Vagina (tissue), 2 donors: ENCODE measurements at regions not wholly inside any gene's neighbourhood (a gene's known extent, or its start where the extent isn't known, plus 50 kb on each side); places are given as distances from the start of the nearest gene placed in this dataset.

Source experiments
- CTCF ChIP-seq, 3 experiments: fragments of 450-650 bp in 2 of 3; fragments of 200-600 bp in 1 of 3; sonication (generic) in 1 of 3; IDR thresholded peaks; one replicate each; pipeline ENCODE4 v1.5.1; 2017 to 2019; ENCODE audit warnings: antibody characterized with exemption in 3 of 3, mild to moderate bottlenecking in 2 of 3, moderate library complexity in 2 of 3
- POLR2A ChIP-seq, 2 donors: fragments of 450-650 bp; IDR thresholded peaks; one replicate each; pipeline ENCODE4 v1.6.1; 2017; ENCODE audit warnings: antibody characterized with exemption in 2 of 2, mild to moderate bottlenecking in 2 of 2, moderate library complexity in 2 of 2

DNA sequence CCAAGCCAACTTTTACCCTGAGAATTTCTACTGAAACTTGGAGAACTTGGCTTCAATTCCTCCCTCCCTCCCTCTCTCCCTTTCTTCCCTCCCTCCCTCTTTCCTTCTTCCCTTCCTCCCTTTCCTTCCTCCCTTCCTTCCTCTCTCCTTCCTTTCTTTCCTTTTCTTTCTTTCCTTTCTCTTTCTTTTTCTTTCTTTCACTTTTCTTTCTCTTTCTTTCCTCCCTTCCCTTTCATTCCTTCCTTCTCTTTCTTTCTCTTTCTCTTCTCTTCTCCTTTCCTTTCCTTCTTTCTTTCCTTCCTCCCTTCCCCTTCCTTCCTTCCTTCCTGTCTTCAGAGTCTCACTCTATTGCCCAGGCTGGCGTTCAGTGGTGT lies 268.1 kb upstream of the SDK2 start:
- no peak for TF ChIP-seq POLR2A (IDR thresholded peaks at IDR 0.05)
- no peak for TF ChIP-seq CTCF (IDR thresholded peaks at IDR 0.05)
